ENCODE measurements at regions not wholly inside any gene's neighbourhood (a gene's known extent, or its start where the extent isn't known, plus 50 kb on each side); places are given as distances from the start of the nearest gene placed in this dataset.

GRCh38 chr3:27869152-27869551 lies 147.0 kb upstream of the EOMES start:
- DNase-seq = no peak

- no peak for DNase-seq
These were observed 155.2 kb upstream of the EOMES start for GRCh38 chr3:27877061-27878013.

- no peak for DNase-seq
These were observed 155.9 kb upstream of the EOMES start for GRCh38 chr3:27878014-27878383.

GRCh38 chr3:27880969-27881892 lies 159.1 kb upstream of the EOMES start:
- DNase-seq = no peak

- DNase-seq = no peak
These were observed 161.1 kb upstream of the EOMES start for GRCh38 chr3:27883266-27883665.

GRCh38 chr3:27885641-27886040 lies 163.5 kb upstream of the EOMES start:
- no peak for DNase-seq

GRCh38 chr3:27888562-27888961 lies 166.4 kb upstream of the EOMES start:
- DNase-seq = no peak

GRCh38 chr3:27889745-27890144 lies 167.6 kb upstream of the EOMES start:
- DNase-seq = no peak

- DNase-seq = no peak
These were observed 178.2 kb upstream of the EOMES start for GRCh38 chr3:27900316-27900715.

GRCh38 chr3:27903446-27903845 lies 181.3 kb upstream of the EOMES start:
- no peak for DNase-seq

GRCh38 chr3:27905625-27906024 lies 183.5 kb upstream of the EOMES start:
- DNase-seq = no peak

- no peak for DNase-seq
These were observed 185.0 kb upstream of the EOMES start for GRCh38 chr3:27907148-27907547.

- DNase-seq = no peak
These were observed 185.8 kb upstream of the EOMES start for GRCh38 chr3:27907929-27908328.

GRCh38 chr3:27910456-27910855 lies 188.3 kb upstream of the EOMES start:
- DNase-seq = no peak

GRCh38 chr3:27914199-27914598 lies 192.1 kb upstream of the EOMES start:
- DNase-seq = no peak

GRCh38 chr3:27923349-27924068 lies 201.4 kb upstream of the EOMES start:
- DNase-seq = no peak

- DNase-seq = no peak
These were observed 205.8 kb upstream of the EOMES start for GRCh38 chr3:27927882-27928281.

- DNase-seq = no peak
These were observed 208.0 kb upstream of the EOMES start for GRCh38 chr3:27930052-27930602.

- DNase-seq = no peak
These were observed 213.4 kb upstream of the EOMES start for GRCh38 chr3:27935492-27935891.

GRCh38 chr3:27939521-27939920 lies 217.4 kb upstream of the EOMES start:
- DNase-seq = no peak

- no peak for DNase-seq
These were observed 217.8 kb upstream of the EOMES start for GRCh38 chr3:27939940-27940339.

GRCh38 chr3:27943106-27943505 lies 221.0 kb upstream of the EOMES start:
- DNase-seq = no peak

GRCh38 chr3:27945229-27945628 lies 223.1 kb upstream of the EOMES start:
- DNase-seq = no peak
